ENCODE measurements at regions not wholly inside any gene's neighbourhood (a gene's known extent, or its start where the extent isn't known, plus 50 kb on each side); places are given as distances from the start of the nearest gene placed in this dataset.

DNA sequence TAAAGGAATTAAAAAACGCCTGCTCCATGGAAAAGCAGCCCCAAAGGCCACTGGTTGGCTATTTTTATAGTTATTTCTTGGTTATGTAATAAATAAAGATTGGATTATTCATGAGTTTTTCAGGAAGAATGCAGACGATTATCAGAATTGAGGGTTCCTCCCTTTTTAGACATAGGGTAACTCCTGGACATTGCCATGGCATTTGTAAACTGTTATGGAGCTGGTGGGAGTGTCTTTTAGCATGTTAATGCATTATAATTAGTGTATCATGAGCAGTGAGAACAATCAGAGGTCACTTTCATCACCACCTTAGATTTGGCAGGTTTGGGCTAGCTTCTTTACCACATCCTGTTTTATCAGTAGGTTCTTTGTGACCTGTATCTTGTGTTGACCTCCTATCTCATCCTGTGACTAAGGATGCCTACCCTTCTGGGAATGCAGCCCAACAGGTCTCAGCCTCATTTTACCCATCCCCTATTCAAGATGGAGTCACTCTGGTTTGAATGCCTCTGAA, 728.7 kb downstream of the GALC start:
- H3K4me1 ChIP-seq (replicated peaks in 1 of 2), result no peaks in the 10 kb centered on the region
- WGBS, 4 donors, result 65 to 79% (median 70%) methylated on average over 2 of the region's 2 CpGs
- H3K9me3 ChIP-seq (replicated peaks in 1 of 3), result no peaks in the 10 kb centered on the region
- no peak for TF ChIP-seq POLR2A (IDR thresholded peaks at IDR 0.05)
- DNase-seq, result no peak
- intact Hi-C loops (cut with DNase I), result no loop called here
- no peak overlapping the region for H3K4me3 ChIP-seq
- H3K27me3 ChIP-seq, result no peaks in the 10 kb centered on the region
- no peaks in the 10 kb centered on the region for H3K36me3 ChIP-seq (replicated peaks in 1 of 2)
- no peak overlapping the region for H3K27ac ChIP-seq

DNA sequence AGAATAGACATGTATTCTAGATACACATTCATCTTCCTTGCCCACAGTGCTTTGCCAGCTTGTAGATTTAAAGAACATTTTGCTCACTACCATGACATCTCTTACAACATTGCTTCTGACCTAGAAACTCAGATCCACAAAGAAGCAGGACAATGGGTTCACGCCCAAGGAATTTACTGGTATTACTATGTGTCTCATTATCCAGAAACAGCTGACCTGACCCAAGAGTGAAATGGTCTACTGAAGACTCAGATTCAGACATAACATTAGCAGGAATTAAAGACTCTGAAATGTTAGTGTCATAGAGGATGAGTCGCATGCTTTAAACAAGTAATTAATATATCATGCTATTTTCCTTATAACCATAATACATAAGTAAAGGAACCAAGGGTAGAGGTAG, 731.4 kb downstream of the GALC start:
- Histone ChIP-seq H3K4me3 (no peak overlapping the region), H3K36me3 (replicated peaks in 1 of 2) (no peaks in the 10 kb centered on the region), H3K4me1 (replicated peaks in 1 of 2) (no peaks in the 10 kb centered on the region), H3K27me3 (no peaks in the 10 kb centered on the region), H3K9me3 (replicated peaks in 1 of 3) (no peaks in the 10 kb centered on the region), H3K27ac (no peak overlapping the region)
- DNase-seq, result no peak
- 91 to 96% (median 94%) methylated on average over 2 of the region's 2 CpGs for WGBS, 4 donors
- TF ChIP-seq, protein P1, sequence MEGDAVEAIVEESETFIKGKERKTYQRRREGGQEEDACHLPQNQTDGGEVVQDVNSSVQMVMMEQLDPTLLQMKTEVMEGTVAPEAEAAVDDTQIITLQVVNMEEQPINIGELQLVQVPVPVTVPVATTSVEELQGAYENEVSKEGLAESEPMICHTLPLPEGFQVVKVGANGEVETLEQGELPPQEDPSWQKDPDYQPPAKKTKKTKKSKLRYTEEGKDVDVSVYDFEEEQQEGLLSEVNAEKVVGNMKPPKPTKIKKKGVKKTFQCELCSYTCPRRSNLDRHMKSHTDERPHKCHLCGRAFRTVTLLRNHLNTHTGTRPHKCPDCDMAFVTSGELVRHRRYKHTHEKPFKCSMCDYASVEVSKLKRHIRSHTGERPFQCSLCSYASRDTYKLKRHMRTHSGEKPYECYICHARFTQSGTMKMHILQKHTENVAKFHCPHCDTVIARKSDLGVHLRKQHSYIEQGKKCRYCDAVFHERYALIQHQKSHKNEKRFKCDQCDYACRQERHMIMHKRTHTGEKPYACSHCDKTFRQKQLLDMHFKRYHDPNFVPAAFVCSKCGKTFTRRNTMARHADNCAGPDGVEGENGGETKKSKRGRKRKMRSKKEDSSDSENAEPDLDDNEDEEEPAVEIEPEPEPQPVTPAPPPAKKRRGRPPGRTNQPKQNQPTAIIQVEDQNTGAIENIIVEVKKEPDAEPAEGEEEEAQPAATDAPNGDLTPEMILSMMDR (IDR thresholded peaks at IDR 0.05), result no peak
- TF ChIP-seq POLR2A (IDR thresholded peaks at IDR 0.05), result no peak
- intact Hi-C loops (cut with DNase I), result no loop called here

DNA sequence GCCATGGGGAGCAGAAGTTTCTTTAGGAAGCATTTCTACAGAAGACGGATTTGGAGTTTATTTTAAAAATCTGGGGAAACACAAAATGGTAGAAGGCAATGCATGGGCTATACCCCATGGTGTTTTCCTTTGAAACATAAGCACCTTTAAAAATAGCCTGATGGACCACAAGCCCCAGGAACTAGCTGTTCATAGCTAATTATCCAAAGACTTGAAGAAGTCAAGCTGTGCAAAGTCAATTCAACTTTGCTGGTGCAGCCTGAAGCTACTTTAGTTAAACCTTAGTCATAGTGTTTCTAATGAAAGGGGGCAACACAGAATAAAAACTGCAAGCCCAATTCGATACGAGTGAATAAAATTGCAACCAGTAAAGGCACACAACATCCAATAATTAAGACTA, 732.5 kb downstream of the GALC start:
- DNase-seq, result no peak
- Histone ChIP-seq H3K27me3 (no peaks in the 10 kb centered on the region), H3K36me3 (replicated peaks in 1 of 2) (no peaks in the 10 kb centered on the region), H3K27ac (no peak overlapping the region), H3K9me3 (replicated peaks in 1 of 3) (no peaks in the 10 kb centered on the region), H3K4me3 (no peak overlapping the region), H3K4me1 (replicated peaks in 1 of 2) (no peaks in the 10 kb centered on the region)
- intact Hi-C loops (cut with DNase I), result no loop called here
- no peak for TF ChIP-seq POLR2A (IDR thresholded peaks at IDR 0.05)
- TF ChIP-seq, protein P1 (IDR thresholded peaks at IDR 0.05), result no peak
- 55 to 74% (median 58%) methylated on average over 3 of the region's 3 CpGs for WGBS, 4 donors

DNA sequence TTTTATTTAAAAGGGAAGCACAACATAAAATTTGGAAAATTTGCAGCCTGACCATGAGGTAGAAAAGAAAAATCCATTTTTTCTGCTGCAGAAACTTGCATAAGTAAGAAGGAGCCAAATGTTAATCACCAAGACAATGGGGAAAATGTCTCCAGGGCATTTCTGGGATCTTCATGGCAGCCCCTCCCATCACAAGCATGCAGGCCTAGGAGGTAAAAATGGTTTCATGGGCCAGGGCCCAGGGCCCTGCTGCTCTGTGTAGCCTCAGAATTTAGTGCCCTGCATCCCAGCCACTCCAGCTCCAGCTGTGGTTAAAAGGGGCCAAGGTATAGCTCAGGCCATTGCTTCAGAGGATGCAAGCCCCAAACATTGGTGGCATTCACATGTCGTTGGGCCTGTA, 735.6 kb downstream of the GALC start:
- no peak for DNase-seq
- WGBS, 4 donors, result 22 to 83% (median 63%) methylated on average over 1 of the region's 1 CpG
- TF ChIP-seq, protein P1 (IDR thresholded peaks at IDR 0.05), result no peak
- TF ChIP-seq POLR2A (IDR thresholded peaks at IDR 0.05), result no peak
- Histone ChIP-seq H3K27ac (no peak overlapping the region), H3K36me3 (replicated peaks in 1 of 2) (no peaks in the 10 kb centered on the region), H3K4me3 (no peak overlapping the region), H3K4me1 (replicated peaks in 1 of 2) (no peaks in the 10 kb centered on the region), H3K9me3 (replicated peaks in 1 of 3) (no peaks in the 10 kb centered on the region), H3K27me3 (no peaks in the 10 kb centered on the region)
- intact Hi-C loops (cut with DNase I), result no loop called here

DNA sequence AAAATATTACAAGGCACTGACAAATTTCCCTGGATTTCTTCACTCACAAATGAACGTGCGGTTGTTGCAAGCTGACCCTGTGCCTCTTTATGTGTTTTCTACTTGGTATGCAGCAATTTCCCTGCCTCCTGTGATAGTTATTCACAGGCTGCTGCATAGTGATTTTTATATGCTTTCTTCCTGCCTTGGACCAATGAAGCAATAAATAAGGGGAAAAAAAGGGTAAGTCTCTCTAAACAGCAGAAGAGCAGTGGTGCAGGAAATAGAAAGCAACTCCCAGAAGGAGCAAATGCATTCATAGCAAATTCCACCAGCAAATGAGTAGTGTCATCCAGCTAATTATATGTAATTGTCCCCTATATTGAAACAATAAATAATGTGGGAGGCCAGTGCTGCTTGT, 737.9 kb downstream of the GALC start:
- Histone ChIP-seq H3K27ac (no peak overlapping the region), H3K27me3 (no peaks in the 10 kb centered on the region), H3K9me3 (replicated peaks in 1 of 3) (no peaks in the 10 kb centered on the region), H3K36me3 (replicated peaks in 1 of 2) (no peaks in the 10 kb centered on the region), H3K4me3 (no peak overlapping the region), H3K4me1 (replicated peaks in 1 of 2) (no peaks in the 10 kb centered on the region)
- TF ChIP-seq, protein P1 (IDR thresholded peaks at IDR 0.05), result no peak
- no peak for TF ChIP-seq POLR2A (IDR thresholded peaks at IDR 0.05)
- intact Hi-C loops (cut with DNase I), result no loop called here
- 83 to 91% (median 85%) methylated on average over 2 of the region's 2 CpGs for WGBS, 4 donors
- DNase-seq, result no peak

Measured in adrenal gland (tissue), 9 donors.